Erythroblast (primary cell): ENCODE measurements at regions not wholly inside any gene's neighbourhood (a gene's known extent, or its start where the extent isn't known, plus 50 kb on each side); places are given as distances from the start of the nearest gene placed in this dataset.

Experiments
- GATA1 ChIP-seq: IDR thresholded peaks from 2 replicates; pipeline ENCODE4 v1.6.1; 2011; ENCODE audit warnings: low read depth, mild to moderate bottlenecking, control low read depth, low read length, moderate library complexity
- POLR2A ChIP-seq: IDR thresholded peaks from 2 replicates; pipeline ENCODE4 v1.6.1; 2011; ENCODE audit warnings: mild to moderate bottlenecking, low read length

DNA sequence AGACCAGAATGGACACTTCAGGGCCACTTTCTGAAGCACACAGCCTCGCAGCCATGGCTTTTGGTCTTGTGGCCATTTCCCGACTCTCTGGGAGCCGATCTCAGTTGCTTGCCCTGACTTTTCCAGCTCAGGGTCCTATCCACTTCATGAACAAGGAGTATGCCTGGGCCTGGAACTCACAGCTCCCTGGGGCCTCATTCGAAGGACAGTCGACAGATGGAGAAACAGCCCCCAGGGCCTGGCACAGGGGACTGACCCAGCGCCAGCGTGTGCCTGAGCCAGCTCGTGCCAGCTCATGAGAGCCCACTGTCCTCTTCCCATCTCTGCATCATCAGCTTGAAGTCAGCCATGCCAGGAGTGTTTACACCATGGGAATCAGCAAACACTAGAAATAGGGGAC lies 134.6 kb upstream of the GPC1 start:
- TF ChIP-seq POLR2A = no peak
- no peak for TF ChIP-seq GATA1
